ENCODE measurements at regions not wholly inside any gene's neighbourhood (a gene's known extent, or its start where the extent isn't known, plus 50 kb on each side); places are given as distances from the start of the nearest gene placed in this dataset.

GRCh38 chr6:95274686-95275235 is 302.6 kb upstream of the MANEA start:
- TF ChIP-seq EZH2 (IDR thresholded peaks at IDR 0.05; ENCODE audit: borderline replicate concordance, low read length), result no peak
- TF ChIP-seq CTCF (IDR thresholded peaks at IDR 0.05; ENCODE audit: low read length), result no peak
- H3F3A ChIP-seq (ENCODE audit: insufficient read depth, low read length), result no peaks in the 10 kb centered on the region
- H3K9me2 ChIP-seq (ENCODE audit: low read depth, low read length), result no peaks in the 10 kb centered on the region
- no peaks in the 10 kb centered on the region for H3K79me2 ChIP-seq (ENCODE audit: insufficient read depth, low read length)
- no peak overlapping the region for H3K4me2 ChIP-seq (ENCODE audit: low read length)
- H2AFZ ChIP-seq (ENCODE audit: low read length), result no peak overlapping the region
- H3K4me3 ChIP-seq (ENCODE audit: low read depth, low read length, poor library complexity, severe bottlenecking), result no peak overlapping the region
- H3K27me3 ChIP-seq (ENCODE audit: insufficient read depth, low read length), result no peaks in the 10 kb centered on the region
- no peaks in the 10 kb centered on the region for H3K4me1 ChIP-seq (ENCODE audit: insufficient read depth, low read length, severe bottlenecking)
- no peaks in the 10 kb centered on the region for H3K9me3 ChIP-seq (ENCODE audit: low read length)
- H3K36me3 ChIP-seq (ENCODE audit: insufficient read depth, low read length), result no peaks in the 10 kb centered on the region
- no peak overlapping the region for H3K27ac ChIP-seq (ENCODE audit: low read depth, low read length, poor library complexity, severe bottlenecking)
- H4K20me1 ChIP-seq (ENCODE audit: insufficient read depth, low read length), result no peaks in the 10 kb centered on the region
- no peak overlapping the region for H3K9ac ChIP-seq (ENCODE audit: low read length)

- Histone ChIP-seq H3K4me1 (ENCODE audit: insufficient read depth, low read length, severe bottlenecking) (no peaks in the 10 kb centered on the region), H3K9me3 (ENCODE audit: low read length) (no peaks in the 10 kb centered on the region), H3K79me2 (ENCODE audit: insufficient read depth, low read length) (no peaks in the 10 kb centered on the region), H3K36me3 (ENCODE audit: insufficient read depth, low read length) (no peaks in the 10 kb centered on the region), H3K4me2 (ENCODE audit: low read length) (no peak overlapping the region), H3F3A (ENCODE audit: insufficient read depth, low read length) (no peaks in the 10 kb centered on the region), H3K9me2 (ENCODE audit: low read depth, low read length) (no peaks in the 10 kb centered on the region), H3K27ac (ENCODE audit: low read depth, low read length, poor library complexity, severe bottlenecking) (no peak overlapping the region), H4K20me1 (ENCODE audit: insufficient read depth, low read length) (no peaks in the 10 kb centered on the region), H2AFZ (ENCODE audit: low read length) (no peak overlapping the region), H3K27me3 (ENCODE audit: insufficient read depth, low read length) (no peaks in the 10 kb centered on the region), H3K9ac (ENCODE audit: low read length) (no peak overlapping the region), H3K4me3 (ENCODE audit: low read depth, low read length, poor library complexity, severe bottlenecking) (no peak overlapping the region)
- no peak for TF ChIP-seq CTCF (IDR thresholded peaks at IDR 0.05; ENCODE audit: low read length)
- no peak for TF ChIP-seq EZH2 (IDR thresholded peaks at IDR 0.05; ENCODE audit: borderline replicate concordance, low read length)
These were observed 297.7 kb upstream of the MANEA start for GRCh38 chr6:95279616-95280015.

- Histone ChIP-seq H3K27ac (ENCODE audit: low read depth, low read length, poor library complexity, severe bottlenecking) (no peak overlapping the region), H4K20me1 (ENCODE audit: insufficient read depth, low read length) (no peaks in the 10 kb centered on the region), H3K9me3 (ENCODE audit: low read length) (no peaks in the 10 kb centered on the region), H3K4me1 (ENCODE audit: insufficient read depth, low read length, severe bottlenecking) (no peaks in the 10 kb centered on the region), H3K9ac (ENCODE audit: low read length) (no peak overlapping the region), H3K4me2 (ENCODE audit: low read length) (no peak overlapping the region), H3K4me3 (ENCODE audit: low read depth, low read length, poor library complexity, severe bottlenecking) (no peak overlapping the region), H3F3A (ENCODE audit: insufficient read depth, low read length) (no peaks in the 10 kb centered on the region), H2AFZ (ENCODE audit: low read length) (no peak overlapping the region), H3K27me3 (ENCODE audit: insufficient read depth, low read length) (no peaks in the 10 kb centered on the region), H3K9me2 (ENCODE audit: low read depth, low read length) (no peaks in the 10 kb centered on the region), H3K79me2 (ENCODE audit: insufficient read depth, low read length) (no peaks in the 10 kb centered on the region), H3K36me3 (ENCODE audit: insufficient read depth, low read length) (no peaks in the 10 kb centered on the region)
- TF ChIP-seq EZH2 (IDR thresholded peaks at IDR 0.05; ENCODE audit: borderline replicate concordance, low read length) (no peak), CTCF (IDR thresholded peaks at IDR 0.05; ENCODE audit: low read length) (no peak)
These were observed 296.6 kb upstream of the MANEA start for GRCh38 chr6:95280686-95281273.
